ENCODE measurements at regions not wholly inside any gene's neighbourhood (a gene's known extent, or its start where the extent isn't known, plus 50 kb on each side); places are given as distances from the start of the nearest gene placed in this dataset.
A peak's percentile ranks its signal among the peaks of the same experiment; 100 is the strongest.

DNA sequence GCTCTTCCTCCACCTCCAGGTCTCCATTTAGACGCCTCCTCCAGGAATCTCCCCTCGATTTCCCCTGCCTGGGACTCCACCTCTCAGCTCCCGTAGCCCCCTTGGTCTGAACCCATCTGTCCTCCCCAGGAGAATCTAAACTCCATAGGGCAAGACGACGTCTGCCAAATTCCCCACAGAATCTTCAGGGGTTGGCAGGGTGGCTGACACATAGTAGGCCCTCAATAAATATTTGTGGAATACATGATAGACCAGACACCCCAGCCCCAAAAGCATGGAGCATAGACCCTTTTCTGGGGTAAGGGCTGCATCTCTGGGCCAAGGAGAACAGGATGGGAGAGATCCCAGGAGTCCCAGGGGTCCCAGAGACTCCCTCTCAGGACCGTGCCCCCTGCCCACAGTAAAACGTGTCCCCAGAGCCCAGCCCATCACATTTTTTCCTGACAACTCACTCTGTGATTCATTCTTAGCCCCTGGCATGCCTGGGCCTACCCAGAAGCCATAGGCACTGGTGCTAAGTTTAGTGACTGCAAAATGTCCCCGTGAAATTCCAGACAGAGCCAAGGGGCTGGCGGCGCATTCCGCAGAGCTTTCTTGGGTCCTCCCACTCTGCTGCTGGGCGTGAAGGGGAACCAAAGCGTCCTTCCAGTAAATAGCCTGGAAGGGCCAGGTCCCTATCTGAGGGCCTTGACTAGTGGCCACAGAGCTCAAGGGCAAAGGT, 78.0 kb upstream of the SLC6A6 start:
- Histone ChIP-seq H3K79me2 (ENCODE audit: control insufficient read depth in 1 of 2, insufficient read depth in 2 of 2, low read length in 2 of 2) (no peaks in the 10 kb centered on the region), H3K4me2 (ENCODE audit: insufficient read depth in 1 of 2, low read depth in 2 of 2, low read length in 2 of 2) (no peak overlapping the region), H3K14ac (ENCODE audit: insufficient read length) (no peak overlapping the region), H3K4me3 (ENCODE audit: extremely low read depth in 1 of 4, insufficient read depth in 2 of 4, low read depth in 3 of 4, low read length in 4 of 4) (no peak overlapping the region), H3K79me1 (ENCODE audit: low read depth, low read length) (no peaks in the 10 kb centered on the region), H3K23me2 (ENCODE audit: low read depth, low read length) (no peaks in the 10 kb centered on the region), H2AK5ac (ENCODE audit: low read depth, low read length) (no peak overlapping the region), H4K8ac (ENCODE audit: extremely low read depth, insufficient read depth, low read length) (no peak overlapping the region), H4K20me1 (replicated peaks in 1 of 2; ENCODE audit: control insufficient read depth in 1 of 2, insufficient read depth in 2 of 2, low read length in 2 of 2) (no peaks in the 10 kb centered on the region), H3K9me3 (ENCODE audit: insufficient read depth in 2 of 2, low read depth in 1 of 2, low read length in 1 of 2) (no peaks in the 10 kb centered on the region), H3K27ac (ENCODE audit: low read depth, low read length) (no peak overlapping the region), H2BK20ac (ENCODE audit: low read length) (peak overlapping the region; percentile 13; the same call in 1 of the 2 replicates), H3K4ac (replicated peaks; ENCODE audit: insufficient read length, low read depth, low read length) (no peak overlapping the region), H4K91ac (replicated peaks; ENCODE audit: insufficient read length, low read length) (no peak overlapping the region), H2BK120ac (replicated peaks; ENCODE audit: low read depth, low read length) (no peak overlapping the region), H2AFZ (ENCODE audit: low read length) (no peak overlapping the region), H2BK15ac (ENCODE audit: low read length) (no peak overlapping the region), H3K56ac (replicated peaks; ENCODE audit: insufficient read length, low read depth, low read length) (no peak overlapping the region), H3K18ac (ENCODE audit: extremely low read depth, low read length) (no peak overlapping the region), H3K36me3 (ENCODE audit: control insufficient read depth in 2 of 4, insufficient read depth in 4 of 4, low read length in 3 of 4) (no peaks in the 10 kb centered on the region), H4K5ac (ENCODE audit: insufficient read length, low read depth, low read length) (no peak overlapping the region), H3K27me3 (replicated peaks in 1 of 4; ENCODE audit: control insufficient read depth in 3 of 4, extremely low read depth in 1 of 4, insufficient read depth in 3 of 4, low read length in 3 of 4) (peaks cover 0 to 4% (median 0%) of the 10 kb centered on the region in 4 experiments; a peak in 1 of 7 replicates), H2BK5ac (ENCODE audit: low read depth, low read length) (peak overlapping the region; percentile 30; the same call in 1 of the 2 replicates), H3K4me1 (replicated peaks in 1 of 4; ENCODE audit: control insufficient read depth in 3 of 4, insufficient read depth in 4 of 4, low read length in 3 of 4) (peaks cover 0 to 10% (median 2%) of the 10 kb centered on the region in 4 experiments; a peak in 4 of 7 replicates), H3K23ac (ENCODE audit: insufficient read length) (no peak overlapping the region), H3K9ac (replicated peaks in 1 of 4; ENCODE audit: extremely low read depth in 1 of 4, low read depth in 3 of 4, low read length in 3 of 4) (no peak overlapping the region), H2BK12ac (ENCODE audit: low read depth, low read length) (peak overlapping the region; percentile 28; the same call in 1 of the 2 replicates)
- ChIA-PET CTCF (ENCODE audit: partially characterized antibody) (interaction anchor here (0.8 to 2.3 kb wide), 9 partner anchors 7 to 182 kb away, joined by 3 to 9 read pairs (median 3); no protein-coding TSS in a partner anchor), POLR2A (ENCODE audit: partially characterized antibody) (interaction anchor here (1.0 to 1.8 kb wide), 4 partner anchors 27 to 52 kb away, joined by 3 to 6 read pairs (median 3); no protein-coding TSS in a partner anchor)
- DNase-seq (ENCODE audit: low read depth in 1 of 2, low spot score in 2 of 2) (no peak), FAIRE-seq (no peak)
- 91% methylated on average over 13 of the region's 13 CpGs; no CpG with 5 or more reads in 1 of the 2 experiments for WGBS, 2 experiments (ENCODE audit: extremely low coverage in 1 of 2, insufficient coverage in 1 of 2, insufficient read length in 1 of 2, insufficient replicate concordance in 2 of 2, low coverage in 1 of 2, low lambda C conversion rate in 2 of 2, missing lambda C conversion rate in 1 of 2)

All from H1 (cell line).